GM12878 (cell line): ENCODE measurements at regions not wholly inside any gene's neighbourhood (a gene's known extent, or its start where the extent isn't known, plus 50 kb on each side); places are given as distances from the start of the nearest gene placed in this dataset.

Experiments
- ATAC-seq: fragments of 200-7000 bp; cut with Tn5 transposase; 3 replicates; pipeline ENCODE4 v1.9.1; 2020; ENCODE audit warnings: mild to moderate bottlenecking, moderate library complexity
- BruUV-seq: library from RNA; stranded (reverse); fragments of 400-500 nt; replicated peaks from 2 replicates; lab custom pipeline; 2021; lab: Mats Ljungman, UMichigan
- CTCF ChIA-PET: fragments of 300-600 bp; sonication (Branson Sonifier 250); formaldehyde crosslinking; extraction: SDS; loops from one replicate; lab custom pipeline; 2021; ENCODE audit warnings: inconsistent platforms; lab: Yijun Ruan, JAX
- POLR2A ChIA-PET: fragments of 350-600 bp; formaldehyde crosslinking; extraction: SDS; loops from one replicate; lab custom pipeline; 2021; ENCODE audit warnings: inconsistent platforms; lab: Charles Lee
- RAD21 ChIA-PET: fragments of 300-600 bp; sonication (Branson Sonifier 250); formaldehyde crosslinking; loops from one replicate; lab custom pipeline; 2023; ENCODE audit warnings: antibody characterized with exemption; ENCODE audit not compliant: unreplicated experiment; lab: Charles Lee
- SMC1A ChIA-PET: fragments of 300-600 bp; sonication (Branson Sonifier 250); formaldehyde crosslinking; loops from one replicate; lab custom pipeline; 2023; ENCODE audit not compliant: unreplicated experiment, uncharacterized antibody; lab: Charles Lee
- DNase-seq: peaks from one replicate; pipeline ENCODE4 v3.0.0-alpha.2; 2011; ENCODE audit warnings: low read depth, low spot score
- FAIRE-seq: peaks from 3 replicates; lab custom pipeline; 2011; peaks lifted over from hg19 to GRCh38; lab: Jason Lieb, UNC
- H2AFZ ChIP-seq: 2 replicates; pipeline ENCODE4 v1.6.0; 2011; ENCODE audit warnings: low read depth, low read length, control low read depth; ENCODE audit not compliant: control insufficient read depth
- H3K27ac ChIP-seq: 2 replicates; pipeline ENCODE4 v1.5.1; 2011; ENCODE audit warnings: control low read depth; ENCODE audit not compliant: control insufficient read depth, insufficient read depth
- H3K27me3 ChIP-seq, 2 experiments: replicated peaks in 1 of 2; 2 replicates each; pipeline versions ENCODE4 v1.6.0 to v1.6.1; 2011; ENCODE audit warnings: low read length in 1 of 2; ENCODE audit not compliant: control insufficient read depth in 2 of 2, insufficient read depth in 2 of 2
- H3K36me3 ChIP-seq, 2 experiments: 2 replicates each; pipeline ENCODE4 v1.5.1; 2011; ENCODE audit warnings: low read length in 1 of 2; ENCODE audit not compliant: control insufficient read depth in 2 of 2, insufficient read depth in 2 of 2
- H3K4me1 ChIP-seq: 2 replicates; pipeline ENCODE4 v1.6.1; 2011; ENCODE audit warnings: mild to moderate bottlenecking, low read length, moderate library complexity, mixed read lengths; ENCODE audit not compliant: control insufficient read depth, insufficient read depth
- H3K4me2 ChIP-seq: 2 replicates; pipeline ENCODE4 v1.6.0; 2011; ENCODE audit warnings: control low read depth; ENCODE audit not compliant: control insufficient read depth, insufficient read depth
- H3K4me3 ChIP-seq: fragments of 200-600 bp; sonication (generic); 2 replicates; pipeline ENCODE4 v1.5.1; 2016
- H3K79me2 ChIP-seq: 2 replicates; pipeline ENCODE4 v1.6.0; 2011; ENCODE audit warnings: low read length; ENCODE audit not compliant: control insufficient read depth, insufficient read depth
- H3K9ac ChIP-seq: 2 replicates; pipeline ENCODE4 v1.8.0; 2011; ENCODE audit warnings: low read length, control low read depth, mixed read lengths; ENCODE audit not compliant: control insufficient read depth, insufficient read depth
- H3K9me3 ChIP-seq: replicated peaks from 3 replicates; pipeline ENCODE4 v1.5.1; 2011; ENCODE audit warnings: mild to moderate bottlenecking, low read length; ENCODE audit not compliant: control insufficient read depth, insufficient read depth
- H4K20me1 ChIP-seq: 2 replicates; pipeline ENCODE4 v1.6.0; 2011; ENCODE audit not compliant: control insufficient read depth, insufficient read depth
- CBX5 ChIP-seq: sonication (generic); IDR thresholded peaks from 2 replicates; pipeline ENCODE4 v1.6.1; 2016; ENCODE audit warnings: low read depth, moderate library complexity, mild to moderate bottlenecking, inconsistent platforms
- ESRRA ChIP-seq: IDR thresholded peaks from 2 replicates; pipeline ENCODE4 v1.6.1; 2012; ENCODE audit warnings: mild to moderate bottlenecking, low read length, improper control_type of control experiment
- FOXM1 ChIP-seq: IDR thresholded peaks from 2 replicates; pipeline ENCODE4 v1.6.1; 2012; ENCODE audit warnings: low read depth, mild to moderate bottlenecking, inconsistent platforms, low read length, moderate library complexity
- IRF4 ChIP-seq: IDR thresholded peaks from 2 replicates; pipeline ENCODE4 v1.6.1; 2011; ENCODE audit warnings: low read depth, low read length
- MTA3 ChIP-seq: IDR thresholded peaks from 2 replicates; pipeline ENCODE4 v1.6.1; 2012; ENCODE audit warnings: low read length, inconsistent platforms, borderline replicate concordance
- NR2C1 ChIP-seq: fragments of 450-650 bp; IDR thresholded peaks from 2 replicates; pipeline ENCODE4 v1.6.1; 2017; ENCODE audit warnings: antibody characterized with exemption, mild to moderate bottlenecking, moderate library complexity
- PAX5 ChIP-seq: IDR thresholded peaks from 2 replicates; pipeline ENCODE4 v1.6.1; 2011; ENCODE audit warnings: low read depth, low read length, borderline replicate concordance
- PBX3 ChIP-seq: IDR thresholded peaks from 2 replicates; pipeline ENCODE4 v1.6.1; 2011; ENCODE audit warnings: mild to moderate bottlenecking, low read depth, low read length, moderate library complexity; ENCODE audit not compliant: insufficient replicate concordance
- POLR2AphosphoS2 ChIP-seq: IDR thresholded peaks from 2 replicates; pipeline ENCODE4 v1.6.1; 2011; ENCODE audit warnings: low read depth, mild to moderate bottlenecking, low read length, improper control_type of control experiment, moderate library complexity
- RELA ChIP-seq: fragments of 450-650 bp; IDR thresholded peaks from 2 replicates; pipeline ENCODE4 v1.8.0; 2014; ENCODE audit warnings: borderline replicate concordance; ENCODE audit not compliant: partially characterized antibody
- SMC3 ChIP-seq: IDR thresholded peaks from 2 replicates; pipeline ENCODE4 v1.6.1; 2011; ENCODE audit warnings: low read length, improper control_type of control experiment, borderline replicate concordance
- TBL1XR1 ChIP-seq: IDR thresholded peaks from 2 replicates; pipeline ENCODE4 v1.6.1; 2012; ENCODE audit warnings: low read depth, low read length, improper control_type of control experiment
- TCF7 ChIP-seq: IDR thresholded peaks from 2 replicates; pipeline ENCODE4 v1.6.1; 2014; ENCODE audit warnings: antibody characterized with exemption, borderline replicate concordance
- ZNF274 ChIP-seq: IDR thresholded peaks from one replicate; pipeline ENCODE4 v1.8.0; 2011; ENCODE audit not compliant: insufficient read length, insufficient read depth
- ZZZ3 ChIP-seq: IDR thresholded peaks from 2 replicates; pipeline ENCODE4 v1.6.1; 2011; ENCODE audit warnings: low read depth; ENCODE audit not compliant: control insufficient read depth, insufficient read length
- in situ Hi-C: fragments of 300-500 bp; cut with MboI; formaldehyde crosslinking; loops from 9 replicates; pipeline ENCODE4 v1.14.3; 2018; ENCODE audit warnings: mixed read lengths
- intact Hi-C: fragments of 100-400 bp; cut with micrococcal nuclease; formaldehyde crosslinking; loops from one replicate; pipeline ENCODE4 v1.14.2; 2022; ENCODE audit not compliant: unreplicated experiment
- TF ChIP-seq, protein P1 (sequence below): fragments of 450-650 bp; IDR thresholded peaks from 2 replicates; pipeline ENCODE4 v1.6.1; 2017; ENCODE audit warnings: mild to moderate bottlenecking
- TF ChIP-seq, protein P2 (sequence below): IDR thresholded peaks from 2 replicates; pipeline ENCODE4 v1.6.1; 2011; ENCODE audit warnings: low read depth, mild to moderate bottlenecking, low read length, moderate library complexity, borderline replicate concordance; ENCODE audit errors: extremely low read depth
- TF ChIP-seq, protein P3 (sequence below): fragments of 450-650 bp; IDR thresholded peaks from 2 replicates; pipeline ENCODE4 v1.6.1; 2017; ENCODE audit warnings: mild to moderate bottlenecking, low read depth, inconsistent platforms; ENCODE audit not compliant: poor library complexity, severe bottlenecking

DNA sequence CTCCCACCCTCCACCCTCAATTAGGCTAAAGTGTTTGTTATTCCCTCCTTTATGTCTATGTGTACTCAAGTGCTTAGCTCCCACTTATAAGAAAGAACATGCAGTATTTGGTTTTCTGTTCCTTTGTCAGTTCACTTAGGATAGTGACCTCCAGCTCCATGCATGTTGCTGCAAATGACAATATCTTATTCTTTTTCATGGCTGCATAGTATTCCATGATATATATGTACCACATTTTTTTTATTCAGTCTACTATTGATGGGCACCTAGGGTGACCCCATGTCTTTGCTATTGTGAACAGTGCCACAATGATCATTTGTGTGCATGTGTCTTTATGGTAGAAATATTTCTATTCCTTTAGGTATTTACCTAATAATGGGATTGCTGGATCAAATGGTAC lies 114.3 kb downstream of the DLEU7 start:
- H3K9ac ChIP-seq = no peak overlapping the region
- FAIRE-seq (no peak), ATAC-seq (no peak), DNase-seq (no peak)
- H3K27ac ChIP-seq = no peak overlapping the region
- no peaks in the 10 kb centered on the region for H3K4me1 ChIP-seq
- no peak overlapping the region for H2AFZ ChIP-seq
- TF ChIP-seq TCF7 (no peak), FOXM1 (no peak), SMC3 (no peak), IRF4 (no peak), NR2C1 (no peak), ESRRA (no peak), CBX5 (no peak), ZNF274 (no peak), RELA (no peak), ZZZ3 (no peak), PBX3 (no peak), TBL1XR1 (no peak), MTA3 (no peak), POLR2AphosphoS2 (no peak), PAX5 (no peak)
- TF ChIP-seq, protein P1, sequence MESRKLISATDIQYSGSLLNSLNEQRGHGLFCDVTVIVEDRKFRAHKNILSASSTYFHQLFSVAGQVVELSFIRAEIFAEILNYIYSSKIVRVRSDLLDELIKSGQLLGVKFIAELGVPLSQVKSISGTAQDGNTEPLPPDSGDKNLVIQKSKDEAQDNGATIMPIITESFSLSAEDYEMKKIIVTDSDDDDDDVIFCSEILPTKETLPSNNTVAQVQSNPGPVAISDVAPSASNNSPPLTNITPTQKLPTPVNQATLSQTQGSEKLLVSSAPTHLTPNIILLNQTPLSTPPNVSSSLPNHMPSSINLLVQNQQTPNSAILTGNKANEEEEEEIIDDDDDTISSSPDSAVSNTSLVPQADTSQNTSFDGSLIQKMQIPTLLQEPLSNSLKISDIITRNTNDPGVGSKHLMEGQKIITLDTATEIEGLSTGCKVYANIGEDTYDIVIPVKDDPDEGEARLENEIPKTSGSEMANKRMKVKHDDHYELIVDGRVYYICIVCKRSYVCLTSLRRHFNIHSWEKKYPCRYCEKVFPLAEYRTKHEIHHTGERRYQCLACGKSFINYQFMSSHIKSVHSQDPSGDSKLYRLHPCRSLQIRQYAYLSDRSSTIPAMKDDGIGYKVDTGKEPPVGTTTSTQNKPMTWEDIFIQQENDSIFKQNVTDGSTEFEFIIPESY = no peak
- TF ChIP-seq, protein P2, sequence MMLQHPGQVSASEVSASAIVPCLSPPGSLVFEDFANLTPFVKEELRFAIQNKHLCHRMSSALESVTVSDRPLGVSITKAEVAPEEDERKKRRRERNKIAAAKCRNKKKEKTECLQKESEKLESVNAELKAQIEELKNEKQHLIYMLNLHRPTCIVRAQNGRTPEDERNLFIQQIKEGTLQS = no peak
- TF ChIP-seq, protein P3, sequence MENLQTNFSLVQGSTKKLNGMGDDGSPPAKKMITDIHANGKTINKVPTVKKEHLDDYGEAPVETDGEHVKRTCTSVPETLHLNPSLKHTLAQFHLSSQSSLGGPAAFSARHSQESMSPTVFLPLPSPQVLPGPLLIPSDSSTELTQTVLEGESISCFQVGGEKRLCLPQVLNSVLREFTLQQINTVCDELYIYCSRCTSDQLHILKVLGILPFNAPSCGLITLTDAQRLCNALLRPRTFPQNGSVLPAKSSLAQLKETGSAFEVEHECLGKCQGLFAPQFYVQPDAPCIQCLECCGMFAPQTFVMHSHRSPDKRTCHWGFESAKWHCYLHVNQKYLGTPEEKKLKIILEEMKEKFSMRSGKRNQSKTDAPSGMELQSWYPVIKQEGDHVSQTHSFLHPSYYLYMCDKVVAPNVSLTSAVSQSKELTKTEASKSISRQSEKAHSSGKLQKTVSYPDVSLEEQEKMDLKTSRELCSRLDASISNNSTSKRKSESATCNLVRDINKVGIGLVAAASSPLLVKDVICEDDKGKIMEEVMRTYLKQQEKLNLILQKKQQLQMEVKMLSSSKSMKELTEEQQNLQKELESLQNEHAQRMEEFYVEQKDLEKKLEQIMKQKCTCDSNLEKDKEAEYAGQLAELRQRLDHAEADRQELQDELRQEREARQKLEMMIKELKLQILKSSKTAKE = no peak
- H3K27me3 ChIP-seq = no peaks in the 10 kb centered on the region
- no peaks in the 10 kb centered on the region for H3K36me3 ChIP-seq
- H3K4me2 ChIP-seq = no peak overlapping the region
- ChIA-PET POLR2A (no interaction called here), CTCF (no interaction called here), SMC1A (no interaction called here), RAD21 (no interaction called here)
- H3K9me3 ChIP-seq = peaks cover 3% of the 10 kb centered on the region; the same call in 2 of the 3 replicates
- BruUV-seq = no TSS peak
- no peaks in the 10 kb centered on the region for H3K79me2 ChIP-seq
- intact Hi-C loops (no loop called here), in situ Hi-C loops (no loop called here)
- no peak overlapping the region for H3K4me3 ChIP-seq
- no peaks in the 10 kb centered on the region for H4K20me1 ChIP-seq
